HEK293T (cell line): ENCODE measurements at regions not wholly inside any gene's neighbourhood (a gene's known extent, or its start where the extent isn't known, plus 50 kb on each side); places are given as distances from the start of the nearest gene placed in this dataset.

Source experiments
- CTCF ChIA-PET: fragments of 350-600 bp; formaldehyde crosslinking; extraction: SDS; loops from one replicate; lab custom pipeline; 2021; ENCODE audit warnings: antibody characterized with exemption, inconsistent platforms; lab: Yijun Ruan, JAX
- POLR2A ChIA-PET: fragments of 350-600 bp; formaldehyde crosslinking; extraction: SDS; loops from one replicate; lab custom pipeline; 2020; ENCODE audit warnings: antibody characterized with exemption, inconsistent platforms; lab: Yijun Ruan, JAX
- DNase-seq: peaks from one replicate; pipeline ENCODE4 v3.0.0; 2012; ENCODE audit warnings: mixed read lengths; ENCODE audit errors: extremely low spot score
- ARNT ChIP-seq: fragments of 450-650 bp; IDR thresholded peaks from 2 replicates; pipeline ENCODE4 v1.6.1; 2017; ENCODE audit warnings: mild to moderate bottlenecking
- BHLHE40 ChIP-seq: fragments of 450-650 bp; IDR thresholded peaks from 2 replicates; pipeline ENCODE4 v1.6.1; 2016; ENCODE audit warnings: mild to moderate bottlenecking, moderate library complexity, borderline replicate concordance
- CTBP1 ChIP-seq: fragments of 450-650 bp; IDR thresholded peaks from 2 replicates; pipeline ENCODE4 v1.6.1; 2016; ENCODE audit warnings: borderline replicate concordance
- ELF4 ChIP-seq: fragments of 450-650 bp; IDR thresholded peaks from 2 replicates; pipeline ENCODE4 v1.6.1; 2017; ENCODE audit warnings: antibody characterized with exemption
- FOXA1 ChIP-seq: fragments of 450-650 bp; IDR thresholded peaks from 2 replicates; pipeline ENCODE4 v1.6.1; 2016; ENCODE audit warnings: mild to moderate bottlenecking
- FOXK2 ChIP-seq: fragments of 450-650 bp; IDR thresholded peaks from 2 replicates; pipeline ENCODE4 v1.6.1; 2016; ENCODE audit warnings: mild to moderate bottlenecking
- FOXM1 ChIP-seq: fragments of 450-650 bp; IDR thresholded peaks from 2 replicates; pipeline ENCODE4 v1.6.1; 2017; ENCODE audit warnings: mild to moderate bottlenecking, borderline replicate concordance
- HDGF ChIP-seq: fragments of 450-650 bp; IDR thresholded peaks from 2 replicates; pipeline ENCODE4 v1.6.1; 2017; ENCODE audit warnings: antibody characterized with exemption, borderline replicate concordance
- L3MBTL2 ChIP-seq: fragments of 450-650 bp; conservative IDR thresholded peaks from 2 replicates; pipeline ENCODE4 v1.6.1; 2016; ENCODE audit warnings: mild to moderate bottlenecking
- LEF1 ChIP-seq: fragments of 450-650 bp; IDR thresholded peaks from 2 replicates; pipeline ENCODE4 v1.6.1; 2017; ENCODE audit warnings: mild to moderate bottlenecking, borderline replicate concordance
- NFRKB ChIP-seq: fragments of 450-650 bp; IDR thresholded peaks from 2 replicates; pipeline ENCODE4 v1.6.1; 2016; ENCODE audit warnings: mild to moderate bottlenecking, moderate library complexity
- PKNOX1 ChIP-seq: fragments of 450-650 bp; IDR thresholded peaks from 2 replicates; pipeline ENCODE4 v1.6.1; 2016
- SP1 ChIP-seq: fragments of 450-650 bp; IDR thresholded peaks from 2 replicates; pipeline ENCODE4 v1.6.1; 2017
- SUZ12 ChIP-seq: fragments of 450-650 bp; IDR thresholded peaks from 2 replicates; pipeline ENCODE4 v1.6.1; 2016; ENCODE audit warnings: mild to moderate bottlenecking
- TARDBP ChIP-seq: fragments of 450-650 bp; IDR thresholded peaks from 2 replicates; pipeline ENCODE4 v1.6.1; 2016
- ZNF384 ChIP-seq: fragments of 450-650 bp; IDR thresholded peaks from 2 replicates; pipeline ENCODE4 v1.6.1; 2016

GRCh38 chr1:164951508-164951907, 392.5 kb downstream of the PBX1 start:
- ChIA-PET POLR2A (no interaction called here), CTCF (no interaction called here)
- TF ChIP-seq SUZ12 (no peak), SP1 (no peak), FOXA1 (no peak), LEF1 (no peak), ZNF384 (no peak), PKNOX1 (no peak), L3MBTL2 (no peak), TARDBP (no peak)

GRCh38 chr1:164950541-164950986, 391.6 kb downstream of the PBX1 start:
- ChIA-PET CTCF (no interaction called here), POLR2A (no interaction called here)
- no peak for DNase-seq
- TF ChIP-seq ZNF384 (no peak), BHLHE40 (no peak), HDGF (no peak)

More at GRCh38 chr1:164951508-164951907, 392.5 kb downstream of the PBX1 start:
- DNase-seq = no peak

- CTCF ChIA-PET = no interaction called here
- no peak for TF ChIP-seq LEF1
- TF ChIP-seq FOXM1 = no peak
- TF ChIP-seq ARNT = no peak
- no peak for TF ChIP-seq BHLHE40
- TF ChIP-seq PKNOX1 = no peak
- TF ChIP-seq L3MBTL2 = no peak
- TF ChIP-seq FOXA1 = no peak
- no peak for TF ChIP-seq ELF4
- no peak for TF ChIP-seq NFRKB
- no peak for TF ChIP-seq SP1
- no peak for TF ChIP-seq SUZ12
- no peak for TF ChIP-seq FOXK2
- POLR2A ChIA-PET = no interaction called here
- no peak for DNase-seq
Measured at GRCh38 chr1:164949771-164950471, 390.9 kb downstream of the PBX1 start.

GRCh38 chr1:164948101-164948500, 389.1 kb downstream of the PBX1 start:
- ChIA-PET POLR2A (no interaction called here), CTCF (no interaction called here)
- no peak for DNase-seq
- TF ChIP-seq HDGF (no peak), CTBP1 (no peak), FOXA1 (no peak), LEF1 (no peak), FOXK2 (no peak), TARDBP (no peak), NFRKB (no peak), SUZ12 (no peak)

- no peak for DNase-seq
- POLR2A ChIA-PET = no interaction called here
- CTCF ChIA-PET = interaction anchor here (0.9 kb wide), 1 partner anchor 24 kb away, joined by 5 read pairs; no protein-coding TSS in a partner anchor
- TF ChIP-seq SP1 (no peak), ELF4 (no peak), CTBP1 (no peak), TARDBP (no peak), ZNF384 (no peak), FOXM1 (no peak), FOXA1 (no peak), SUZ12 (no peak), BHLHE40 (no peak), ARNT (no peak)
Measured at GRCh38 chr1:164937291-164937690, 378.3 kb downstream of the PBX1 start.

GRCh38 chr1:164932580-164932979, 373.6 kb downstream of the PBX1 start:
- TF ChIP-seq TARDBP (no peak), ARNT (no peak), FOXM1 (no peak), LEF1 (no peak), L3MBTL2 (no peak), FOXA1 (no peak), SUZ12 (no peak), CTBP1 (no peak), HDGF (no peak), BHLHE40 (no peak), ELF4 (no peak), PKNOX1 (no peak), FOXK2 (no peak), SP1 (no peak), ZNF384 (no peak)
- DNase-seq = no peak
- POLR2A ChIA-PET = no interaction called here
- CTCF ChIA-PET = no interaction called here

GRCh38 chr1:164930833-164931232, 371.8 kb downstream of the PBX1 start:
- DNase-seq = no peak
- TF ChIP-seq L3MBTL2 (no peak), HDGF (no peak), ARNT (no peak), LEF1 (no peak), SP1 (no peak), FOXK2 (no peak), FOXM1 (no peak), ZNF384 (no peak), PKNOX1 (no peak), SUZ12 (no peak), TARDBP (no peak), CTBP1 (no peak), ELF4 (no peak), NFRKB (no peak), BHLHE40 (no peak), FOXA1 (no peak)
- ChIA-PET POLR2A (no interaction called here), CTCF (no interaction called here)
